Cardiac fibroblast (primary cell): ENCODE measurements at regions not wholly inside any gene's neighbourhood (a gene's known extent, or its start where the extent isn't known, plus 50 kb on each side); places are given as distances from the start of the nearest gene placed in this dataset.

Experiments
- DNase-seq, 2 donors: peaks; one replicate each; pipeline versions ENCODE4 v3.0.0 to v3.0.0-alpha.2; 2010; ENCODE audit warnings: low read depth in 2 of 2
- H3K4me3 ChIP-seq, 2 donors: replicated peaks in 1 of 2; 1 replicate in 1 of 2; 2 replicates in 1 of 2; pipeline ENCODE4 v1.5.1; 2011; ENCODE audit warnings: low read depth in 2 of 2, low read length in 2 of 2, mild to moderate bottlenecking in 2 of 2, moderate library complexity in 1 of 2
- TF ChIP-seq, protein P1 (sequence below): IDR thresholded peaks from one replicate; pipeline ENCODE4 v1.5.1; 2011; ENCODE audit warnings: low read depth, mild to moderate bottlenecking, low read length, inconsistent platforms

DNA sequence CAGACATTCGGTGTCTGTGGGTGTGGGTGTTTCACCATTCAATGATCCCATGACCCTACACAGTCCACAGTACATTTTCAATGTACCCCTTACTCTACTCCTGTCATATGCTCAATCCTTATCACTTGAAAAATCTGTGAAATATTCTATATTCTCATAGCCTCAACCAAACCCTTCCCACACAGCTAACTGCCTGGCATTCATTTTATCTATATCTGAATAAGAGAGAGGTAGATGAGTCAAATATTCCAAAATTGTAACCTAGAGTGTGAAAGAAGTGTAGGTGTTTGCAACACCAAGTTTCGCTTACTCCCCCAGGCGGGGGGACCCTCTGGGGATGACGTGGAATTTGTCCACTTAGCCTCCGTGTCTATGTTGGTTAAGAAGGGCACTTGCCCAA lies 354.8 kb downstream of the ETS1 start:
- TF ChIP-seq, protein P1, sequence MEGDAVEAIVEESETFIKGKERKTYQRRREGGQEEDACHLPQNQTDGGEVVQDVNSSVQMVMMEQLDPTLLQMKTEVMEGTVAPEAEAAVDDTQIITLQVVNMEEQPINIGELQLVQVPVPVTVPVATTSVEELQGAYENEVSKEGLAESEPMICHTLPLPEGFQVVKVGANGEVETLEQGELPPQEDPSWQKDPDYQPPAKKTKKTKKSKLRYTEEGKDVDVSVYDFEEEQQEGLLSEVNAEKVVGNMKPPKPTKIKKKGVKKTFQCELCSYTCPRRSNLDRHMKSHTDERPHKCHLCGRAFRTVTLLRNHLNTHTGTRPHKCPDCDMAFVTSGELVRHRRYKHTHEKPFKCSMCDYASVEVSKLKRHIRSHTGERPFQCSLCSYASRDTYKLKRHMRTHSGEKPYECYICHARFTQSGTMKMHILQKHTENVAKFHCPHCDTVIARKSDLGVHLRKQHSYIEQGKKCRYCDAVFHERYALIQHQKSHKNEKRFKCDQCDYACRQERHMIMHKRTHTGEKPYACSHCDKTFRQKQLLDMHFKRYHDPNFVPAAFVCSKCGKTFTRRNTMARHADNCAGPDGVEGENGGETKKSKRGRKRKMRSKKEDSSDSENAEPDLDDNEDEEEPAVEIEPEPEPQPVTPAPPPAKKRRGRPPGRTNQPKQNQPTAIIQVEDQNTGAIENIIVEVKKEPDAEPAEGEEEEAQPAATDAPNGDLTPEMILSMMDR = no peak
- no peak for DNase-seq
- H3K4me3 ChIP-seq = no peak overlapping the region

DNA sequence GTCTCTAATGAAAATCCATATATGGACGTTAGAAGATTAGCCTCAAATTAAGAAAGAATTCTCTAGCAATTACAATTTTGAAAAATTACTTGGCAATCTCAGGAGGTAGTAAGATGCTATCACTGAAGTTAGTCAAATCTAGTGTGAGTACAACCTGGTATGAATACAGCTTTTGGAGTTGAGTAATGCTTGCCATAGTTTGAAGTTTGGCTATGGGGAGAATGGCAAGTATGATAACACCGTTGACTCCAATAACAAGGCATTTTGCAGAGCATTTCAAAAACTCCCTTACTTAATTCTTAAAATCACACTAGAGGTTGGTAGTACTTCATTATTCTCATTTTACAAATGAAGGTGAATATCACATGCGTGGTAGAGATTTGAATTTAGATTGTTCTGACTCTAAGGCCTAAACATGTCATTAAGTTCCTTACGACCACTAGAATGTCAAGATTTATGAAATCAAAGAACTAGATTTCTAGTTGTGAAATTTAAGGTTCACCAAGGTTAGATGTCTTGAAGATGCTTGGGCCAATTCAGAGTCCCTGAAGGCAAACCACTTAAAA lies 355.4 kb downstream of the ETS1 start:
- no peak overlapping the region for H3K4me3 ChIP-seq
- TF ChIP-seq, protein P1 = no peak
- no peak for DNase-seq

DNA sequence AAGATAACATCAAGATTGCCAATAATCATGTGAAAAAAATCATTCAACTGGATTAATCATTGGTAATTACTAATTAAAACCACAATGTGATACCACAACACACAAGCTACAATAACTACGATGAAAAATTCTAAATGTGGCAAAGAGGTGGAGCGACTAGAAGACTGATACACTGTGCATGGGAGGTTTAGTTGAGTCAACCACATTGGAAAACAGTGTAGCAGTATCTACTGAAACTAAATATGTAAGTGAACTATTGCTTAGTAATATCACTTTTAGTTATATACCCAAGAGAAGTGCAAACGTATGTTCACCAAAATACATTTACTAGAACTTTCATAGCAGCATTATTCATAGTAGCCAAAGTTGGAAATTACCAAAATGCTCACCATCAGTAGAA lies 359.9 kb downstream of the ETS1 start:
- TF ChIP-seq, protein P1 = no peak
- no peak overlapping the region for H3K4me3 ChIP-seq
- DNase-seq = no peak

DNA sequence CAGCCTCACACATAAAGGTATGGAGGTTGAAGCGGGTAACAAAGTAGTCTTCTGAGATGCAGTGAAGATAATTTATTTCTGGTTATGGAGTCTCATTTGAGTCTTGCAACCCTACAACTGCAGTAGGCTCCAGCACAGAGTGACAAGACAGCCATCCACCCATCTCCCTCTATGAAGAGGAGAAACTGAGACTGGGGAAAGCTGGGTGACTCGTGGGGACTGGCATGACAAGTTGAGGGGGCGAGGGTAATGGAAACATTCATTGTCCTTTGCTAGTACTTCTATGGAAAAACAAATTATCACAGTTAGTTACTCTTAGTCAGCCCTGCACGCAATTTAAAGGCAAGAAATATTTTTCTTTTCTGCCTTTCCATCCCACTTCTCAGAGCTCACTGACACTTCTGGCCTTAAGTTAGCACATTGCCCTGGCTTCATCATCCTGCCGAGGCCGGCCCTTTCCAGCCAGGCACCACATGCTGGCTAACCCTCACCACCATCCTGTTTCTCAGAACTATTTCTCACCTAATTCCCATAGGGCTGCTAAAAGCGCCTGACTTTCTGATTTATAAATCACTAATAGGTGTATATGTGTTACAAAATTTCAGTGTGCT lies 361.1 kb downstream of the ETS1 start:
- H3K4me3 ChIP-seq = no peak overlapping the region
- DNase-seq = no peak
- TF ChIP-seq, protein P1 = no peak

DNA sequence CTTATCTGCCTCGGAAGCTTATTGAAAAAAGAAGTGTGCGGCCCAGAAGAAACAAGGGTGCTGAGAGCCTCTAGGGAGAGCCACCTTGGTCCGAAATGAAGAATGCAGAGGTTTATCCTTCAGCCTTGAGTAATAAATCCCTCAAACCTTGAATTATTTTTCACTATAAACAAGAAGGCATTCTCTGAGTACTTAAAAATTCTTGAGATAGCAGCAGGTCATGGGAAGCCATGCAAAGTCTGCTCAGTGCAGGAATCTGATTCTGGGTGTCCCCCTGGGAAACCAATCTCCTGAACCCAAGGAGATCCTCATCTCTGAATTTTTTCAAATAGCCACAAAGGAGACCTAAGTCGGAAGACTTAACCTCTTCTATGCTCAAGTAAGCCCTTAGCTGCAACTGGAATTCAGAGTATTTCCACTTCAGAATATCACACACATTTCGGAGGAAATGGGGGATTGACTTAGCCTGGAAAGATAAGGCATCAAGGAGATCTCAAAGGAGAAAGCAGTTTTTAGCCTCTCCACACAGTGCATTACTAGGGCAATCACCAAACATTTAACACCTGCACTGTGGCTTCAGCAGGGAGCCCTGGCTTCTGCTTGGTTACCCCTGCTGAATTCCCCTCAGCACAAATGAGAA lies 365.0 kb downstream of the ETS1 start:
- TF ChIP-seq, protein P1 = no peak
- H3K4me3 ChIP-seq = no peak overlapping the region
- DNase-seq = peak in 1 of 2 donors; percentile 6

DNA sequence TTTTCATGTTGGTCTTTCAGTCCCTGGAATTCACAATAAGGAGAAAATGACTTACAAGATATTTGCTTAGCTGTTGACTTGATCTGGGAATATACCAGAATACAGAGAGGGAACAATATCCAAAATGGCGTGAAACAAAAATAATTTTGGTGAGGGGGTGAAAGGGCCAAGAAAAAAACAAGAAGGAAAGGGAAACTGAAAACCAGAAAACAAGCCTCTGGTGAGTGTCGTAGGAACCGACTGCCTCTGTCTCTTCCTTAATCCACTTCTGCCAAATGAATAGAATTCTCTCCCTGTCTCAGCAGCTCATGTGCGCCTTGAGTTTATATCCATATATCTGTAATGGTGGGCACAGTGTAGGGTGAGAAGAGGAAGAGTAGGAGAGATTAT lies 367.6 kb downstream of the ETS1 start:
- DNase-seq = no peak
- no peak overlapping the region for H3K4me3 ChIP-seq
- TF ChIP-seq, protein P1 = no peak

DNA sequence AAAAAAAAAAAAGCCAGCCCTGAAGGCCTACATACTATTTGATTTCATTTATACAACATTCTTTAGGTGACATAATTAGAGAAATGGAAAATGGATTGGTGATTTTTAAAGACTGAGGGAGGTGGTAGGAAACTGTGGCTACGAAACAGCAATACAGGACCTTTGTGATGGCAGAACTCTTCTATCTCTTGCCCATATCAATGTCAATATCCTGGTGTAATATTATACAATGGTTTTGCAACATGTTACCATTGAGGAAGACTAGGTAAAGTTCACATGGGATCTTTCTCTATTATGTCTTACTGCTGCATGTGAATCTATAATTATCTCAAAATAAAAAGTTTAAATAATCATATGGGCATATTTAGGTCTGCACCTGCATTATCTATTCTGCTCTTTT lies 371.2 kb downstream of the ETS1 start:
- TF ChIP-seq, protein P1 = no peak
- H3K4me3 ChIP-seq = no peak overlapping the region
- no peak for DNase-seq
